GM19455 (cell line): ENCODE measurements at regions not wholly inside any gene's neighbourhood (a gene's known extent, or its start where the extent isn't known, plus 50 kb on each side); places are given as distances from the start of the nearest gene placed in this dataset.
"Not testable (repeated sequence)": the region's sequence is repeated elsewhere in the genome, so short reads cannot be mapped to it uniquely, and the experiment has no call there.

Experiments
- ATAC-seq: cut with Tn5 transposase; IDR thresholded peaks from one replicate; pipeline ENCODE4 v1.9.1; 2021; ENCODE audit not compliant: unreplicated experiment

DNA sequence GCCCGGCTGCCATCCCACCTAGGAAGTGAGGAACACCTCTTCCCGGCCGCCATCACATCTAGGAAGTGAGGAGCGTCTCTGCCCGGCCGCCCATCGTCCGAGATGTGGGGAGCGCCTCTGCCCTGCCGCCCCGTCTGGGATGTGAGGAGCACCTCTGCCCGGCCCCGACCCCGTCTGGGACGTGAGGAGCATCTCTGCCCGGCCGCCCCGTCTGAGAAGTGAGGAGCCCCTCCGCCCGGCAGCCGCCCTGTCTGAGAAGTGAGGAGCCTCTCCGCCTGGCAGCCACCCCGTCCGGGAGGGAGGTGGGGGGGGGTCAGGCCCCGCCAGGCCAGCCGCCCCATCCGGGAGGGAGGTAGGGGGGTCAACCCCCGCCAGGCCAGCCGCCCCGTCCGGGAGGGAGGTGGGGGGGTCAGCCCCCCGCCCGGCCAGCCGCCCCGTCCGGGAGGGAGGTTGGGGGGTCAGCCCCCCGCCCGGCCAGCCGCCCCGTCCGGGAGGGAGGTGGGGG, 330.0 kb downstream of the CBLN1 start:
- ATAC-seq: not testable (repeated sequence)

GRCh38 chr16:48950184-48950583, 331.5 kb downstream of the CBLN1 start:
- no peak for ATAC-seq

- no peak for ATAC-seq
These were observed 332.0 kb downstream of the CBLN1 start for GRCh38 chr16:48949636-48950035.

DNA sequence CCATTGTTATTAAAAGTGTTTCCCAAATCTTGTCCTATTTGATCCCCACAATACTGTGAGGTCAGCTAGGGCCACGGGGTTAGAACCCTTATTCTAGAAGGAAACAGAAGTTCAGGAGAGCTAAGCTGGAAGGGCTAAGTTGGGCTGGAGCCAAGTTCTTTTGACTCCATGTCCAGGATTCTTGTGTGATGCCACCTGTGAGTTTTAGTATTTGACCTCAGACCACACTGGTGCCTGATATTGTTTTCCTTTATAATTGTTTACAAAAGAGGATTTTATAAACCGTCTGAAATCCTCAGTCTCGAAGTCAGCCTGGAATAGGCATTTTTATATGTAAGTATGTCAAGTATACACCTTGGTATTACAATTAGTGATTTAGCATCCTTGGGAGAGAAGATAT, 332.7 kb downstream of the CBLN1 start:
- ATAC-seq: no peak

GRCh38 chr16:48947371-48947713, 334.3 kb downstream of the CBLN1 start:
- no peak for ATAC-seq

DNA sequence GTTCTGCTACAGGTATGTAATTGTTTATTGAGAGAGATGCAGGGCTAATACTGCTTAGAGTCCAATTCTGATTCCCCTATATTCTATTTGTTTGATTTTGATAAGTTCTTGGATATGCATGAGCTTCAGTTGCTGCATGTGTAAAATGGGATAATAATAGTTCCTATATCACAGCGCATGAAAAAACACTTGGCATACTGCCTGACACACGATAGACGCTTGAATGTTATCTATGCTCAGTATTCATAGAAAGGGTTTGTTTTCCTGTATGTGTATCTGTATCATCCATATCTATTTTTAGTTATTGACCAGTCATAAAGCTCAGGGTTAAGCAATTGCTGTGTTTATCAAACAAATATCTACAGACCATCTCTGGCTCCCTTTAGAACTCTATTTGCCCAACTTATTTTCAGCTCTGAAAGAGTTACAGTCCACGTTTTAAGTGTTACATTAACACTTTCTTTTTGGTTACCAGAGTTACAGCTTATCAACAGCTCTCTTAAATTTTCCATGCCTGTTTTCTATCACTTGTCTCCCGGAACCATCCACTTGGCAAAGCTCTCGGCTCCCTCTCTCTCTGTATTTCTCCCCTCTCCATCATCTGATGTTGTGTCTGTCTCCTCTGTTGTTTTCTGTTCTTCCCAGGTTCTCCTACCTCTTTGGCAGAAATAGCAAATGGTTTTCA, 334.8 kb downstream of the CBLN1 start:
- ATAC-seq: no peak

GRCh38 chr16:48942996-48943395, 333.0 kb upstream of the N4BP1 start:
- ATAC-seq: no peak

GRCh38 chr16:48936811-48937210, 326.8 kb upstream of the N4BP1 start:
- ATAC-seq: no peak

DNA sequence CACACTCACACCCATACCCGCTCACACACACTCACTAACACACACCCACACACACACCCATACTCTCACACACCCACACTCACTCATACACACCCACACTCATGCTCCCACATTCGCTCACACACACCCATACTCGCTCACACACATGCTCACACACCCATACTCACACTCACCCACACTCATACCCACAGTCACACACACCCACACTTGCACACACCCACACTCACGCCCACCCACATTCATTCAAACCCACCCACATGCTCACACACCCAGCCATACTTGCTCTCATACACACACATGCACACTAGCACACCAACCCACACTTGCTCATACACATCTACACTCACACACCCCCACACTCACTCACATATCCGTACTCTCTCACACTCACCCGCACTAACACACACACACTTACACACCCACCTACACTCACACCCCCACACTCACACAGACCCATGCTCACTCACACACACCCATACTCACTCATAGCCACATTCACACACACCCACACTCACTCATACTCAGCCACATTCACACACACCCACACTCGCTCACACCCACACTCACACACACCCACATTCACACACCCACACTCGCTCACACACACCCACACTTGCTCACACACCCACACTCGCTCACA, 322.4 kb upstream of the N4BP1 start:
- ATAC-seq: no peak

DNA sequence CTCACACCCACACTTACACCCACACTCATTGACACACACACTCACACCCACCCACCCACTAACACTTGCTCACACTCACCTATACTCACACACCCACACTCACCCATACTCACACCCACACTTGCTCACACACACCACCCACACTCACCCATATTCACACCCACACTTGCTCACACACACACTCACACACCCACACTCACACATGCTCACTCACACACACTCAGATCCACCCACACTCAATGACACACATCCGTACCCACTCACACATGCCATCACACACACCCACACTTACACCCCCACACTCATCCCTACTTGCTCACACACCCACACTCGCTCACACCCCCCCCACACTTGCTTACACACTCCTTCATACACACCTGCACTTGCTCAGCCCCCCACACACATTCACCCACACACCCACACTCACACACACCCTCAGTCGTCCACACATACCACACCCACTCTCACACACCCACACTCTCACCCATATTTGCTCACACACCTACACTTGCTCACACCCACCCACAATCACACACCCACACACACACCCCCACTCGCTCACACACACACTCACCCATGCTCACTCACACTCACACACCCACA, 321.1 kb upstream of the N4BP1 start:
- ATAC-seq: no peak

- ATAC-seq: no peak
These were observed 309.8 kb upstream of the N4BP1 start for GRCh38 chr16:48919791-48920190.

GRCh38 chr16:48918520-48919258, 308.7 kb upstream of the N4BP1 start:
- ATAC-seq: no peak

DNA sequence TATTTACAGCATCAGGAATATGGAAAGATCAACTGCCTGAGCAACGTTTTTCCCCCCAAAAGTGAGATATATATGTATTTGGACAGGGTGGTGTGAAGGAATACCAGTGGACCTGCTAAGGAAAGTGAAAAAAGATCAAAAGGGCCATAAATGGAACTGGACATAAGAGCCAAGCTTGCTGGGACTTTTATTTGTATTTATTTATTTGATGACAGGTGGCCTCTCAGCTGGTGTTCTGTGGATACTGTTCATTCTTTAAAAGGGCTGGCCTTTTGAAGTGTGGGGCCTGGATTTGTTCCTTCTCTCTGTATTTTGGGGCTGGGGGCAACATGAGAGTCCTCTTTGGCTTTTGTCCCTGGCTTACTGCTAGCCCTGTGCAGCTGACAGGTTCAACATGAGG, 306.6 kb upstream of the N4BP1 start:
- ATAC-seq: no peak

- ATAC-seq: no peak
These were observed 304.1 kb upstream of the N4BP1 start for GRCh38 chr16:48914070-48914469.

DNA sequence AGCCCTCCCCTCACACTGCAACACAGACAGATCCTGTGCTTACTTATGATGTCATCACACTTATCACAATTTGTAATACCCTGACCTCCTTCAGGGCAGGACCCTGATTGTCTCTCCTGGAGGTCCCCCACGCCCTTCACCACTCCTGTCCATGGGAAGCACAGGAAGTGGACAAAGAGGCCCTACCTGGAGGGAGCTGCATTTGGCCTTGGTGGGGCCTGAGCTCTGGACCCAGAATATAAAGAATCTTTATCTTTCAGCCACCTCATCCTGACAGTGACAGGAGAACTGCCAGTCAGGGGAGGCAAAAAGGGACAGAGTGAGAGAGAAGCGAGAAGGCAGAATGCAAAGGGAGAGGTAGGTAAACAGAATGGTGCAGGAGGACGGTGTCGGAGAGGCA, 303.4 kb upstream of the N4BP1 start:
- ATAC-seq: no peak

- ATAC-seq: no peak
These were observed 302.4 kb upstream of the N4BP1 start for GRCh38 chr16:48912360-48912759.

- no peak for ATAC-seq
These were observed 301.7 kb upstream of the N4BP1 start for GRCh38 chr16:48911700-48912099.

DNA sequence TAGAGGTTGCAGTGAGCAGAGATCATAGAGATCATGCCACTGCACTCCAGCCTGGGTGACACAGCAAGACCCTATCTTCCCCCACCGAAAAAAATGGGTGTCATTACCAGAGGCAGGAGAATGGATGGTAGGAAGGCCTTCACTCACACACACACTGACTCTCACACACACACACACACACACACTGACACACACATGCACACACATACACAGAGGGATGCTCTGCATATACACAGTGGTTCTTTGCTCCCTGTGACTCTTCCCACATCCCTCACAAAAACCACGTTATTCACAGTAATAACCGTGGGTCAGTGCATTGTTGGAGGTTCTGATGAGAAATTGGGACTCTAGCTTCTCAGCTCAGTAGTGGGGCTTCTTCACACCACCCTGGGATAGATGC, 300.2 kb upstream of the N4BP1 start:
- no peak for ATAC-seq

DNA sequence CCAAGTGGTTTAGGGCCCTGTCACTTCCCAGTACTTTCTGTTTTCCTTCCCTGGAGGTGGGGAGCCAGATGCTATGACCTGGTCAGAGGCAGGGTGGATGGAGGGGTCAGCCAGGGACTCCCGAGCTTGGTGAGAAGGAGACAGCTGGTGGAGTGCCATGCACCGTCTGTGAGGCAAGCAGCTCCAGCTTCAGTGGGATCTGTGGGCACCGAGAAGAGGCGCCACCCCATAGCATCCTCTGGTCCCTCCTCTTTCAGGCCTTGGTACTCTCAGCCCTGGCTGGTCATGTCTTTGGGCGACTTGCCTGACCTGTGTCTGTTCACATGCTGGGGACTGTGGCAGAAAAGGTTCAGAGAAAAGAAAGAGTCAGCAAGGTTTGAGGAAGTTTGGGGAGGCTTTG, 299.3 kb upstream of the N4BP1 start:
- ATAC-seq: no peak

DNA sequence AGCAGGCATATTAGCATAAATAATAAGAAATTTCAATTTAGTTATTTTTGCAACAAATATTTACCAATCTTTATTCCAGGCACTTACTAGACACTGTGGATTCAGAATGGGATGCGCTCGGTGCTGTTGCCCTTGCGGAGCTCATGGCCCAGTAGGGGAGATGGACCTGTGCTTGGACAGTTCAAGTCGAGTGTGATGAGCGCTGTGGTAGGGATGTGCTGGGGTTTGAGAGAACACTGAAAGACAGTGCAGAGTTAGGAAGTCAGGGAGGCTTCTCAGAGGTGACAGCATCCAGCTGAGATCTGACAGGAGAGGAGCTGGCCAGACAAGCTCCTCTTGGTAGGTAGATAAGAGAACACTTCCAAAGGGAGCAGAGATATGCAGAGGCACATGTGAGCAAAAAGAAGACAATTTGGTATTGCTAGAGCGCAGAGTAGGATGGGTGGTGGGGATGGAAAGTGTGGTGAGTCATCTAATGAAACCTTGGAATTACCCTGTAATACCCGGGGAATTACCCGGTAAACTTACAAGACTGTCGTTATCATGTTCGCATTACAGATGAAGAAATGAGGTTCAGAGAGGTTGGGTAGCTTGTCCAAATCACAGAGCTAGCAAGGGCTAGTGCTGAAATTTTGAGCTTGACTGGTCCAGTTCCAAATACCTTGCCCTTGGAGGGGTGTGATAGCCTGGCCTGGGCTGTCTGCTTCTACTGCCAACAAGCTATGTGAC, 298.1 kb upstream of the N4BP1 start:
- ATAC-seq: no peak
